GM23338 (cell line): ENCODE measurements at regions not wholly inside any gene's neighbourhood (a gene's known extent, or its start where the extent isn't known, plus 50 kb on each side); places are given as distances from the start of the nearest gene placed in this dataset.
A peak's percentile ranks its signal among the peaks of the same experiment; 100 is the strongest.

Experiments used
- ATAC-seq: fragments of 200-7000 bp; cut with Tn5 transposase; 3 replicates; pipeline ENCODE4 v1.9.1; 2020
- DNase-seq: peaks from one replicate; pipeline ENCODE4 v3.0.0-alpha.2; 2015; ENCODE audit warnings: low spot score
- H2AFZ ChIP-seq: fragments of 200-600 bp; sonication (generic); 2 replicates; pipeline ENCODE4 v1.8.0; 2016; ENCODE audit warnings: antibody characterized with exemption, mild to moderate bottlenecking, moderate library complexity
- H3F3A ChIP-seq: fragments of 200-600 bp; sonication (generic); replicated peaks from 2 replicates; pipeline ENCODE4 v1.8.0; 2017; ENCODE audit warnings: antibody characterized with exemption, mixed run types, low read depth
- H3K27ac ChIP-seq: fragments of 200-600 bp; sonication (generic); 2 replicates; pipeline ENCODE4 v1.6.1; 2016; ENCODE audit warnings: low read depth
- H3K27me3 ChIP-seq: fragments of 200-600 bp; sonication (generic); 2 replicates; pipeline ENCODE4 v1.8.0; 2016; ENCODE audit warnings: mild to moderate bottlenecking, mixed run types, moderate library complexity; ENCODE audit not compliant: insufficient read depth
- H3K36me3 ChIP-seq: fragments of 200-600 bp; sonication (generic); 2 replicates; pipeline ENCODE4 v1.8.0; 2016; ENCODE audit warnings: mild to moderate bottlenecking; ENCODE audit not compliant: insufficient read depth
- H3K4me1 ChIP-seq: fragments of 200-600 bp; sonication (generic); 2 replicates; pipeline ENCODE4 v1.8.0; 2016; ENCODE audit warnings: mild to moderate bottlenecking, moderate library complexity; ENCODE audit not compliant: insufficient read depth
- H3K4me2 ChIP-seq: fragments of 200-600 bp; sonication (generic); 2 replicates; pipeline ENCODE4 v1.7.1; 2017; ENCODE audit warnings: mixed run types
- H3K4me3 ChIP-seq: fragments of 200-600 bp; sonication (generic); 2 replicates; pipeline ENCODE4 v1.6.1; 2016; ENCODE audit warnings: mixed run types
- H3K79me2 ChIP-seq: fragments of 200-600 bp; sonication (generic); replicated peaks from 2 replicates; pipeline ENCODE4 v1.8.0; 2017; ENCODE audit warnings: mild to moderate bottlenecking; ENCODE audit not compliant: insufficient read depth
- H3K9me2 ChIP-seq: fragments of 200-600 bp; sonication (generic); 2 replicates; pipeline ENCODE4 v1.8.0; 2017; ENCODE audit not compliant: insufficient read depth
- H4K20me1 ChIP-seq: fragments of 200-600 bp; sonication (generic); replicated peaks from 2 replicates; pipeline ENCODE4 v1.8.0; 2017; ENCODE audit warnings: mild to moderate bottlenecking; ENCODE audit not compliant: insufficient read depth
- H3K27ac Mint-ChIP-seq: 2 replicates; pipeline ENCODE4 v1.8.0; 2020; ENCODE audit warnings: inconsistent platforms, mild to moderate bottlenecking, moderate library complexity, mixed read lengths
- H3K27me3 Mint-ChIP-seq: 3 replicates; pipeline ENCODE4 v1.8.0; 2022; ENCODE audit warnings: low read depth, mild to moderate bottlenecking, moderate library complexity, mixed read lengths, inconsistent platforms; ENCODE audit not compliant: insufficient read depth, poor library complexity
- H3K36me3 Mint-ChIP-seq: 3 replicates; pipeline ENCODE4 v1.8.0; 2021; ENCODE audit warnings: low read depth, mild to moderate bottlenecking, inconsistent platforms, moderate library complexity, mixed read lengths
- H3K4me1 Mint-ChIP-seq: 3 replicates; pipeline ENCODE4 v1.8.0; 2020; ENCODE audit warnings: mild to moderate bottlenecking, inconsistent platforms, mixed read lengths
- H3K4me3 Mint-ChIP-seq: 3 replicates; pipeline ENCODE4 v1.8.0; 2021; ENCODE audit warnings: moderate library complexity, mild to moderate bottlenecking, inconsistent platforms, mixed read lengths
- H3K9me3 Mint-ChIP-seq: 3 replicates; pipeline ENCODE4 v1.8.0; 2020; ENCODE audit warnings: moderate library complexity, mild to moderate bottlenecking, inconsistent platforms, mixed read lengths
- CREB1 ChIP-seq: fragments of 250-450 bp; sonication (Bioruptor Pico); IDR thresholded peaks from 2 replicates; pipeline ENCODE4 v1.5.0; 2020; ENCODE audit warnings: low read depth, mild to moderate bottlenecking, moderate library complexity
- ETS1 ChIP-seq: IDR thresholded peaks from 2 replicates; pipeline ENCODE4 v1.6.1; 2016; ENCODE audit warnings: antibody characterized with exemption
- EZH2 ChIP-seq: fragments of 200-600 bp; sonication (generic); IDR thresholded peaks from one replicate; pipeline ENCODE4 v1.8.0; 2017; ENCODE audit warnings: antibody characterized with exemption, mild to moderate bottlenecking, low read depth; ENCODE audit not compliant: unreplicated experiment
- EZH2phosphoT487 ChIP-seq: fragments of 200-600 bp; sonication (generic); IDR thresholded peaks from one replicate; pipeline ENCODE4 v1.8.1; 2018; ENCODE audit warnings: antibody characterized with exemption; ENCODE audit not compliant: unreplicated experiment
- JUNB ChIP-seq: IDR thresholded peaks from one replicate; pipeline ENCODE4 v1.6.1; 2016; ENCODE audit warnings: antibody characterized with exemption; ENCODE audit not compliant: unreplicated experiment
- NANOG ChIP-seq: IDR thresholded peaks from 2 replicates; pipeline ENCODE4 v1.6.1; 2016; ENCODE audit warnings: antibody characterized with exemption, borderline replicate concordance
- POLR2AphosphoS5 ChIP-seq: IDR thresholded peaks from 2 replicates; pipeline ENCODE4 v1.6.1; 2016; ENCODE audit warnings: antibody characterized with exemption, low read depth
- STAT1 ChIP-seq: IDR thresholded peaks from one replicate; pipeline ENCODE4 v1.6.1; 2016; ENCODE audit warnings: antibody characterized with exemption; ENCODE audit not compliant: unreplicated experiment
- ZNF114 ChIP-seq: fragments of 250-450 bp; sonication (Bioruptor Pico); IDR thresholded peaks from 2 replicates; pipeline ENCODE4 v1.5.0; 2020; ENCODE audit warnings: mild to moderate bottlenecking, moderate library complexity
- ZNF331 ChIP-seq: fragments of 250-450 bp; sonication (Bioruptor Pico); IDR thresholded peaks from 2 replicates; pipeline ENCODE4 v1.5.0; 2020; ENCODE audit warnings: low read depth, mild to moderate bottlenecking, moderate library complexity
- TF ChIP-seq, protein P1 (sequence below): IDR thresholded peaks from one replicate; pipeline ENCODE4 v1.6.1; 2018; ENCODE audit warnings: antibody characterized with exemption; ENCODE audit not compliant: unreplicated experiment
- TF ChIP-seq, protein P2 (sequence below), 2 experiments: fragments of 200-600 bp in 1 of 2; sonication (generic) in 1 of 2; conservative IDR thresholded peaks; 2 replicates each; pipeline versions ENCODE4 v1.5.1 to v1.6.1; 2016 to 2017; ENCODE audit warnings: antibody characterized with exemption in 2 of 2, low read depth in 2 of 2, mild to moderate bottlenecking in 2 of 2, moderate library complexity in 1 of 2

DNA sequence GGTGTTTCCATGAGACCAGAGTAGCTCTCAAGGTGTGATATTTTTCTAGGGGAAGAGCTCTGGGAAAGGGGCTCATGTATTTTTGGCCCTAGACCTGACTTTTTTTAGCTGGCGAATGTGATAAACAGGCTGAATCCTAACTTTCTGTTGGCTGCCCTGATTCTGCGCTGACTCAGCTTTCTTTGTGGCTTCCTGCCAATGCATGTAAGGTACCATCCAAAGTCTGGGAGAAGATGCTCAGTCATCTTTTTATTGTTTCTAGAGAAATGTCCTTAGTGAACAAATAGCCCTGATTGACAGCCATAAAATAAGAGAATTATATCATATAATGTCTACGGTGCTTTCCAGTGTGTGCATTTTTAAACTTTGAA is 113.6 kb upstream of the MBNL2 start (continued):
- TF ChIP-seq, protein P1, sequence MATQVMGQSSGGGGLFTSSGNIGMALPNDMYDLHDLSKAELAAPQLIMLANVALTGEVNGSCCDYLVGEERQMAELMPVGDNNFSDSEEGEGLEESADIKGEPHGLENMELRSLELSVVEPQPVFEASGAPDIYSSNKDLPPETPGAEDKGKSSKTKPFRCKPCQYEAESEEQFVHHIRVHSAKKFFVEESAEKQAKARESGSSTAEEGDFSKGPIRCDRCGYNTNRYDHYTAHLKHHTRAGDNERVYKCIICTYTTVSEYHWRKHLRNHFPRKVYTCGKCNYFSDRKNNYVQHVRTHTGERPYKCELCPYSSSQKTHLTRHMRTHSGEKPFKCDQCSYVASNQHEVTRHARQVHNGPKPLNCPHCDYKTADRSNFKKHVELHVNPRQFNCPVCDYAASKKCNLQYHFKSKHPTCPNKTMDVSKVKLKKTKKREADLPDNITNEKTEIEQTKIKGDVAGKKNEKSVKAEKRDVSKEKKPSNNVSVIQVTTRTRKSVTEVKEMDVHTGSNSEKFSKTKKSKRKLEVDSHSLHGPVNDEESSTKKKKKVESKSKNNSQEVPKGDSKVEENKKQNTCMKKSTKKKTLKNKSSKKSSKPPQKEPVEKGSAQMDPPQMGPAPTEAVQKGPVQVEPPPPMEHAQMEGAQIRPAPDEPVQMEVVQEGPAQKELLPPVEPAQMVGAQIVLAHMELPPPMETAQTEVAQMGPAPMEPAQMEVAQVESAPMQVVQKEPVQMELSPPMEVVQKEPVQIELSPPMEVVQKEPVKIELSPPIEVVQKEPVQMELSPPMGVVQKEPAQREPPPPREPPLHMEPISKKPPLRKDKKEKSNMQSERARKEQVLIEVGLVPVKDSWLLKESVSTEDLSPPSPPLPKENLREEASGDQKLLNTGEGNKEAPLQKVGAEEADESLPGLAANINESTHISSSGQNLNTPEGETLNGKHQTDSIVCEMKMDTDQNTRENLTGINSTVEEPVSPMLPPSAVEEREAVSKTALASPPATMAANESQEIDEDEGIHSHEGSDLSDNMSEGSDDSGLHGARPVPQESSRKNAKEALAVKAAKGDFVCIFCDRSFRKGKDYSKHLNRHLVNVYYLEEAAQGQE: no peak
- no peak for TF ChIP-seq ZNF114 (CRISPR knock-in tag)

DNA sequence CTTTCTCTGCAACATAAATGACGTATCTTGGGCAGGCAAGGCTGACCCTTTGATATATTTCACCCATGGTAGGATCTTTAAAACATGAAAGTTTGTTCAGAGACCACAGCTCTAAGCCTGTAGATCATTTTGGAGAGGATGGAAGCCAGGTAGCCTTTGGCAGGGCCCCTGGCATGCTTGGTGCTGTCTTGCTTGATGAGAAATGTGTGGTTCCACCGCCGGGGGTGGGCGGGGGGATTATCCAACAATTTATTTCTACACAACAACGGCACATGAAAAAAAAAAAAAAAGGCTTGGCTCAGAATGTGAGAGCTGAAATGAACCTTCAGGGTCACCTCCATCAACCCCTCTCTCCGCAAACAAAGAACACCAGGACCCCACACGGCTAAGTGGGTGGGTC is 112.9 kb upstream of the MBNL2 start:
- Histone ChIP-seq H2AFZ (peak overlapping the region; percentile 90; the same call in 1 of the 2 replicates), H3K4me3 (peak overlapping the region; percentile 39; the same call in 1 of the 2 replicates), H4K20me1 (no peaks in the 10 kb centered on the region), H3K27ac (no peak overlapping the region), H3K36me3 (no peaks in the 10 kb centered on the region), H3K4me1 (peaks cover 10% of the 10 kb centered on the region; the same call in 1 of the 2 replicates), H3K9me2 (0 out of 2 replicates have a peak, but pooled peaks cover 3% of the 10 kb centered on the region), H3K79me2 (no peaks in the 10 kb centered on the region), H3F3A (no peaks in the 10 kb centered on the region), H3K27me3 (0 out of 2 replicates have a peak, but pooled peaks cover 7% of the 10 kb centered on the region), H3K4me2 (peak overlapping the region; percentile 74; the same call in 1 of the 2 replicates)
- peaks cover 16% of the 10 kb centered on the region for H3K4me1 Mint-ChIP-seq
- DNase-seq: no peak
- H3K4me3 Mint-ChIP-seq: no peak overlapping the region
- H3K27ac Mint-ChIP-seq: no peak overlapping the region
- ATAC-seq: no peak
- no peaks in the 10 kb centered on the region; the same call in 2 of the 3 replicates for H3K36me3 Mint-ChIP-seq
- H3K9me3 Mint-ChIP-seq: 0 out of 3 replicates have a peak, but pooled peaks cover 1% of the 10 kb centered on the region
- peaks cover 7% of the 10 kb centered on the region for H3K27me3 Mint-ChIP-seq
- TF ChIP-seq JUNB: no peak
- no peak for TF ChIP-seq CREB1 (CRISPR knock-in tag)
- no peak for TF ChIP-seq ETS1
- no peak for TF ChIP-seq STAT1
- TF ChIP-seq ZNF331 (CRISPR knock-in tag): no peak
- TF ChIP-seq, protein P2, sequence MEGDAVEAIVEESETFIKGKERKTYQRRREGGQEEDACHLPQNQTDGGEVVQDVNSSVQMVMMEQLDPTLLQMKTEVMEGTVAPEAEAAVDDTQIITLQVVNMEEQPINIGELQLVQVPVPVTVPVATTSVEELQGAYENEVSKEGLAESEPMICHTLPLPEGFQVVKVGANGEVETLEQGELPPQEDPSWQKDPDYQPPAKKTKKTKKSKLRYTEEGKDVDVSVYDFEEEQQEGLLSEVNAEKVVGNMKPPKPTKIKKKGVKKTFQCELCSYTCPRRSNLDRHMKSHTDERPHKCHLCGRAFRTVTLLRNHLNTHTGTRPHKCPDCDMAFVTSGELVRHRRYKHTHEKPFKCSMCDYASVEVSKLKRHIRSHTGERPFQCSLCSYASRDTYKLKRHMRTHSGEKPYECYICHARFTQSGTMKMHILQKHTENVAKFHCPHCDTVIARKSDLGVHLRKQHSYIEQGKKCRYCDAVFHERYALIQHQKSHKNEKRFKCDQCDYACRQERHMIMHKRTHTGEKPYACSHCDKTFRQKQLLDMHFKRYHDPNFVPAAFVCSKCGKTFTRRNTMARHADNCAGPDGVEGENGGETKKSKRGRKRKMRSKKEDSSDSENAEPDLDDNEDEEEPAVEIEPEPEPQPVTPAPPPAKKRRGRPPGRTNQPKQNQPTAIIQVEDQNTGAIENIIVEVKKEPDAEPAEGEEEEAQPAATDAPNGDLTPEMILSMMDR (conservative IDR thresholded peaks at IDR 0.05; ENCODE audit: low read depth in 2 of 2): no peak
- TF ChIP-seq ZNF114 (CRISPR knock-in tag): no peak
- TF ChIP-seq EZH2phosphoT487: no peak
- no peak for TF ChIP-seq NANOG
- TF ChIP-seq POLR2AphosphoS5: no peak
- no peak for TF ChIP-seq EZH2
- TF ChIP-seq, protein P1: no peak
